Astrocyte (in vitro differentiated cells and primary cell): ENCODE measurements at regions not wholly inside any gene's neighbourhood (a gene's known extent, or its start where the extent isn't known, plus 50 kb on each side); places are given as distances from the start of the nearest gene placed in this dataset.

Experiments used
- EZH2 ChIP-seq: IDR thresholded peaks from 2 replicates; pipeline ENCODE4 v1.6.1; 2012; ENCODE audit warnings: mild to moderate bottlenecking, low read length, inconsistent platforms; ENCODE audit not compliant: insufficient read depth
- TF ChIP-seq, protein P1 (sequence below): IDR thresholded peaks from 2 replicates; pipeline ENCODE4 v1.5.1; 2011; ENCODE audit warnings: low read depth, mild to moderate bottlenecking, inconsistent platforms, low read length, moderate library complexity; ENCODE audit not compliant: insufficient read depth

DNA sequence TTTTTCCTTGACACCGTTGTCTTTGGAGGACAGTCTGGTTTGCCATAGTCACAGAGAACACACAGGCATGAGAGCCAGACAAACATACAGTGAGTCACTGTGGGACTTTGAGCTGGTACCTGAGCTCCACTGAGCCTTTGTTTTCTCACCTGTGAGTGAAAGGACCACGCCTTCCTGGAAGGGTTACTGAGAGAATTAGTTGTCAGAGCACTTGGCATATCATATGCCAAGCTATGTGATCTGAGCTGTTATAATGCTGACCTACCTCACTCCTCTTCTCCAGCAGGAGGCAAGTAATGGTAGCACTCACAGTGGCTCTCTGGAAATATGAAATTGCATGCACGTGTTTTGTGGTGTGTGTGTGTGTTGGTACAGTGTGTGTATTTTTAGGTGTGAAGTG is 59.7 kb downstream of the CXCL12 start:
- TF ChIP-seq EZH2: no peak
- TF ChIP-seq, protein P1, sequence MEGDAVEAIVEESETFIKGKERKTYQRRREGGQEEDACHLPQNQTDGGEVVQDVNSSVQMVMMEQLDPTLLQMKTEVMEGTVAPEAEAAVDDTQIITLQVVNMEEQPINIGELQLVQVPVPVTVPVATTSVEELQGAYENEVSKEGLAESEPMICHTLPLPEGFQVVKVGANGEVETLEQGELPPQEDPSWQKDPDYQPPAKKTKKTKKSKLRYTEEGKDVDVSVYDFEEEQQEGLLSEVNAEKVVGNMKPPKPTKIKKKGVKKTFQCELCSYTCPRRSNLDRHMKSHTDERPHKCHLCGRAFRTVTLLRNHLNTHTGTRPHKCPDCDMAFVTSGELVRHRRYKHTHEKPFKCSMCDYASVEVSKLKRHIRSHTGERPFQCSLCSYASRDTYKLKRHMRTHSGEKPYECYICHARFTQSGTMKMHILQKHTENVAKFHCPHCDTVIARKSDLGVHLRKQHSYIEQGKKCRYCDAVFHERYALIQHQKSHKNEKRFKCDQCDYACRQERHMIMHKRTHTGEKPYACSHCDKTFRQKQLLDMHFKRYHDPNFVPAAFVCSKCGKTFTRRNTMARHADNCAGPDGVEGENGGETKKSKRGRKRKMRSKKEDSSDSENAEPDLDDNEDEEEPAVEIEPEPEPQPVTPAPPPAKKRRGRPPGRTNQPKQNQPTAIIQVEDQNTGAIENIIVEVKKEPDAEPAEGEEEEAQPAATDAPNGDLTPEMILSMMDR: no peak
